ENCODE measurements at regions not wholly inside any gene's neighbourhood (a gene's known extent, or its start where the extent isn't known, plus 50 kb on each side); places are given as distances from the start of the nearest gene placed in this dataset.

DNA sequence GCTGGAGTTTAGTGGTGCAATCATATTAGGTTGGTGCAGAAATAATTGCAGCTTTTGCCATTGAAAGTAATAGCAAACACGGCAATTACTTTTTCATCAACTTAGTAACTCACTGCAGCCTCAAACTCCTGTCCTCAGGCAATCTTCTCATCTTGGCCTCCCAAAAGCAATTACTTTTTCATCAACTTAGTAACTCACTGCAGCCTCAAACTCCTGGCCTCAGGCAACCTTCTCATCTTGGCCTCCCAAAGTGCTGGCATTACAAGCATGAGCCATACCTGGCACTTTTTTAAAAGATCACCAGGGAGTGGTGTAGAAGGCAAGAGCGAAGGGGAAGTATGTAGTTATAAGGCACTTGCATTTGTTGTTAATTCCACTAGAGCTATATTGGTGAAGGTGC, 491.1 kb upstream of the ADGRL3 start:
- H3K36me3 ChIP-seq, result no peaks in the 10 kb centered on the region
- TF ChIP-seq POLR2AphosphoS5 (IDR thresholded peaks at IDR 0.05) (no peak), POLR2A (IDR thresholded peaks at IDR 0.05) (no peak), EP300 (IDR thresholded peaks at IDR 0.05) (no peak)
- TF ChIP-seq, protein P1, sequence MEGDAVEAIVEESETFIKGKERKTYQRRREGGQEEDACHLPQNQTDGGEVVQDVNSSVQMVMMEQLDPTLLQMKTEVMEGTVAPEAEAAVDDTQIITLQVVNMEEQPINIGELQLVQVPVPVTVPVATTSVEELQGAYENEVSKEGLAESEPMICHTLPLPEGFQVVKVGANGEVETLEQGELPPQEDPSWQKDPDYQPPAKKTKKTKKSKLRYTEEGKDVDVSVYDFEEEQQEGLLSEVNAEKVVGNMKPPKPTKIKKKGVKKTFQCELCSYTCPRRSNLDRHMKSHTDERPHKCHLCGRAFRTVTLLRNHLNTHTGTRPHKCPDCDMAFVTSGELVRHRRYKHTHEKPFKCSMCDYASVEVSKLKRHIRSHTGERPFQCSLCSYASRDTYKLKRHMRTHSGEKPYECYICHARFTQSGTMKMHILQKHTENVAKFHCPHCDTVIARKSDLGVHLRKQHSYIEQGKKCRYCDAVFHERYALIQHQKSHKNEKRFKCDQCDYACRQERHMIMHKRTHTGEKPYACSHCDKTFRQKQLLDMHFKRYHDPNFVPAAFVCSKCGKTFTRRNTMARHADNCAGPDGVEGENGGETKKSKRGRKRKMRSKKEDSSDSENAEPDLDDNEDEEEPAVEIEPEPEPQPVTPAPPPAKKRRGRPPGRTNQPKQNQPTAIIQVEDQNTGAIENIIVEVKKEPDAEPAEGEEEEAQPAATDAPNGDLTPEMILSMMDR (IDR thresholded peaks at IDR 0.05), result no peak
- no peak overlapping the region for H3K27ac ChIP-seq
- no peak overlapping the region for H3K4me3 ChIP-seq
- no peaks in the 10 kb centered on the region for H3K4me1 ChIP-seq
- DNase-seq, result no peak
- intact Hi-C loops (cut with DNase I; ENCODE audit: low total_unique reads), result no loop called here
- no peaks in the 10 kb centered on the region for H3K27me3 ChIP-seq
- WGBS, 5 donors, result 85 to 97% (median 93%) methylated on average over 2 of the region's 2 CpGs
- no peaks in the 10 kb centered on the region for H3K9me3 ChIP-seq

- Histone ChIP-seq H3K27ac (no peak overlapping the region), H3K4me3 (no peak overlapping the region), H3K36me3 (no peaks in the 10 kb centered on the region), H3K4me1 (no peaks in the 10 kb centered on the region), H3K27me3 (no peaks in the 10 kb centered on the region), H3K9me3 (peaks cover 0 to 5% (median 0%) of the 10 kb centered on the region in 4 donors)
- WGBS, 5 donors, result 42 to 74% (median 56%) methylated on average over 1 of the region's 1 CpG
- intact Hi-C loops (cut with DNase I; ENCODE audit: low total_unique reads), result no loop called here
- DNase-seq, result no peak
- TF ChIP-seq POLR2AphosphoS5 (IDR thresholded peaks at IDR 0.05) (no peak), POLR2A (IDR thresholded peaks at IDR 0.05) (no peak), EP300 (IDR thresholded peaks at IDR 0.05) (no peak)
- TF ChIP-seq, protein P1 (IDR thresholded peaks at IDR 0.05), result no peak
Observed at GRCh38 chr4:60718874-60719273, 481.3 kb upstream of the ADGRL3 start.

- Histone ChIP-seq H3K4me1 (no peaks in the 10 kb centered on the region), H3K4me3 (no peak overlapping the region), H3K36me3 (no peaks in the 10 kb centered on the region), H3K9me3 (peaks cover 0 to 5% (median 0%) of the 10 kb centered on the region in 4 donors), H3K27ac (no peak overlapping the region), H3K27me3 (no peaks in the 10 kb centered on the region)
- no peak for DNase-seq
- 10 to 32% (median 30%) methylated on average over 1 of the region's 1 CpG for whole genome bisulfite sequencing, 5 donors
- intact Hi-C loops (cut with DNase I; ENCODE audit: low total_unique reads), result no loop called here
- TF ChIP-seq POLR2AphosphoS5 (IDR thresholded peaks at IDR 0.05) (no peak), EP300 (IDR thresholded peaks at IDR 0.05) (no peak), POLR2A (IDR thresholded peaks at IDR 0.05) (no peak)
- TF ChIP-seq, protein P1 (IDR thresholded peaks at IDR 0.05), result no peak
Observed at GRCh38 chr4:60721685-60722084, 478.4 kb upstream of the ADGRL3 start.

- intact Hi-C loops (cut with DNase I; ENCODE audit: low total_unique reads), result no loop called here
- WGBS, 5 donors, result 74 to 85% (median 84%) methylated on average over 3 of the region's 3 CpGs
- TF ChIP-seq EP300 (IDR thresholded peaks at IDR 0.05), result no peak
- TF ChIP-seq, protein P1 (IDR thresholded peaks at IDR 0.05), result no peak
- no peak for DNase-seq
- H3K27ac ChIP-seq, result no peak overlapping the region
- H3K4me1 ChIP-seq, result no peaks in the 10 kb centered on the region
- H3K9me3 ChIP-seq, result peaks cover 0 to 5% (median 3%) of the 10 kb centered on the region in 4 donors
- H3K4me3 ChIP-seq, result no peak overlapping the region
- no peaks in the 10 kb centered on the region for H3K36me3 ChIP-seq
- H3K27me3 ChIP-seq, result no peaks in the 10 kb centered on the region
Observed at GRCh38 chr4:60723796-60724195, 476.3 kb upstream of the ADGRL3 start.
